Fibroblast of lung (primary cell): ENCODE measurements at regions not wholly inside any gene's neighbourhood (a gene's known extent, or its start where the extent isn't known, plus 50 kb on each side); places are given as distances from the start of the nearest gene placed in this dataset.
A peak's percentile ranks its signal among the peaks of the same experiment; 100 is the strongest.

Experiments used
- DNase-seq, 2 donors: peaks; one replicate each; pipeline versions ENCODE4 v3.0.0 to v3.0.0-alpha.2; 2010; ENCODE audit warnings: low read depth in 2 of 2
- H2AFZ ChIP-seq: 2 replicates; pipeline ENCODE4 v1.5.1; 2012; ENCODE audit warnings: low read length, control low read depth, inconsistent platforms
- H3K27ac ChIP-seq: 2 replicates; pipeline ENCODE4 v1.5.1; 2011; ENCODE audit warnings: low read length, control low read depth; ENCODE audit not compliant: insufficient read depth
- H3K27me3 ChIP-seq: 2 replicates; pipeline ENCODE4 v1.5.1; 2011; ENCODE audit warnings: mild to moderate bottlenecking, low read length; ENCODE audit not compliant: control insufficient read depth, insufficient read depth
- H3K36me3 ChIP-seq: 2 replicates; pipeline ENCODE4 v1.5.1; 2011; ENCODE audit warnings: low read length; ENCODE audit not compliant: control insufficient read depth, insufficient read depth
- H3K4me1 ChIP-seq: 2 replicates; pipeline ENCODE4 v1.5.1; 2011; ENCODE audit warnings: low read length; ENCODE audit not compliant: control insufficient read depth, insufficient read depth; ENCODE audit errors: extremely low read depth
- H3K4me2 ChIP-seq: 2 replicates; pipeline ENCODE4 v1.5.1; 2011; ENCODE audit warnings: low read length, control low read depth; ENCODE audit not compliant: insufficient read depth; ENCODE audit errors: extremely low read depth
- H3K4me3 ChIP-seq, 4 experiments: fragments of 200-600 bp in 1 of 4; sonication (generic) in 1 of 4; replicated peaks in 1 of 4; 2 replicates each; pipeline ENCODE4 v1.5.1; 2011 to 2016; ENCODE audit warnings: low read length in 4 of 4, low read depth in 3 of 4, mild to moderate bottlenecking in 3 of 4, control low read depth in 2 of 4, inconsistent platforms in 1 of 4, mixed read lengths in 1 of 4; ENCODE audit not compliant: insufficient read depth in 1 of 4; ENCODE audit errors: control extremely low read depth in 1 of 4
- H3K79me2 ChIP-seq: 2 replicates; pipeline ENCODE4 v1.5.1; 2012; ENCODE audit warnings: mild to moderate bottlenecking, low read length, inconsistent platforms; ENCODE audit not compliant: control insufficient read depth, insufficient read depth
- H3K9ac ChIP-seq: 2 replicates; pipeline ENCODE4 v1.5.1; 2011; ENCODE audit warnings: mild to moderate bottlenecking, low read length, control low read depth; ENCODE audit not compliant: insufficient read depth
- H3K9me3 ChIP-seq: 2 replicates; pipeline ENCODE4 v1.5.1; 2012; ENCODE audit warnings: low read depth, low read length; ENCODE audit not compliant: control insufficient read depth, insufficient read depth
- H4K20me1 ChIP-seq: 2 replicates; pipeline ENCODE4 v1.5.1; 2011; ENCODE audit warnings: low read length; ENCODE audit not compliant: control insufficient read depth, insufficient read depth; ENCODE audit errors: extremely low read depth
- EZH2 ChIP-seq: IDR thresholded peaks from 2 replicates; pipeline ENCODE4 v1.5.1; 2012; ENCODE audit warnings: low read length, control low read depth, mild to moderate bottlenecking; ENCODE audit errors: missing control alignments
- TF ChIP-seq, protein P1 (sequence below), 2 donors: IDR thresholded peaks in 1 of 2; conservative IDR thresholded peaks in 1 of 2; 1 replicate in 1 of 2; 2 replicates in 1 of 2; pipeline ENCODE4 v1.5.1; 2011 to 2012; ENCODE audit warnings: low read length in 2 of 2, control low read depth in 1 of 2, inconsistent platforms in 1 of 2, low read depth in 1 of 2, mild to moderate bottlenecking in 1 of 2

DNA sequence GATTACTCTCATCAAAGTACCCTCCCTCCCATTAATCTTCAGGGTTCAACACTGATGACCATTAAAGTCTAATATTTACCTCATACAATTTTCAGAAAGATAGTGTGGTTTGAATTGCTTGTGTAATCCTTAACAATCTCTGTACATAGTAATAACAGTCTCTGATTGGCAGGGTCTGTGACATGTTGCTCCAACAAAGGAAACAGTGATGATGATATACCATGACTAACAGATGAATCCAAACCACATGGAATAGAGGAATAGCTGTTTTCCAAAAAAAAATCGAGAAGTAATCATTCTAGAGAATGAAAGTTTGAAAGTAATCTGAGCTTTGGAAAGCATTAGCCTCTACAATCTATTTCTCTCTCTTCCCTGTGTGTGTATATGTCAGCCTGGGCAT lies 610.1 kb upstream of the NEGR1 start:
- Histone ChIP-seq H3K27ac (no peak overlapping the region), H3K9me3 (no peaks in the 10 kb centered on the region), H3K9ac (no peak overlapping the region), H4K20me1 (no peaks in the 10 kb centered on the region), H2AFZ (no peak overlapping the region), H3K4me2 (no peak overlapping the region), H3K36me3 (no peaks in the 10 kb centered on the region), H3K79me2 (no peaks in the 10 kb centered on the region), H3K4me1 (no peaks in the 10 kb centered on the region), H3K4me3 (no peak overlapping the region), H3K27me3 (no peaks in the 10 kb centered on the region)
- TF ChIP-seq EZH2 = no peak
- TF ChIP-seq, protein P1, sequence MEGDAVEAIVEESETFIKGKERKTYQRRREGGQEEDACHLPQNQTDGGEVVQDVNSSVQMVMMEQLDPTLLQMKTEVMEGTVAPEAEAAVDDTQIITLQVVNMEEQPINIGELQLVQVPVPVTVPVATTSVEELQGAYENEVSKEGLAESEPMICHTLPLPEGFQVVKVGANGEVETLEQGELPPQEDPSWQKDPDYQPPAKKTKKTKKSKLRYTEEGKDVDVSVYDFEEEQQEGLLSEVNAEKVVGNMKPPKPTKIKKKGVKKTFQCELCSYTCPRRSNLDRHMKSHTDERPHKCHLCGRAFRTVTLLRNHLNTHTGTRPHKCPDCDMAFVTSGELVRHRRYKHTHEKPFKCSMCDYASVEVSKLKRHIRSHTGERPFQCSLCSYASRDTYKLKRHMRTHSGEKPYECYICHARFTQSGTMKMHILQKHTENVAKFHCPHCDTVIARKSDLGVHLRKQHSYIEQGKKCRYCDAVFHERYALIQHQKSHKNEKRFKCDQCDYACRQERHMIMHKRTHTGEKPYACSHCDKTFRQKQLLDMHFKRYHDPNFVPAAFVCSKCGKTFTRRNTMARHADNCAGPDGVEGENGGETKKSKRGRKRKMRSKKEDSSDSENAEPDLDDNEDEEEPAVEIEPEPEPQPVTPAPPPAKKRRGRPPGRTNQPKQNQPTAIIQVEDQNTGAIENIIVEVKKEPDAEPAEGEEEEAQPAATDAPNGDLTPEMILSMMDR (conservative IDR thresholded peaks at IDR 0.05 in 1 of 2, IDR thresholded peaks at IDR 0.05 in 1 of 2; ENCODE audit: low read depth in 1 of 2, low read length in 2 of 2) = no peak
- DNase-seq = peak; percentile 33 to 64

DNA sequence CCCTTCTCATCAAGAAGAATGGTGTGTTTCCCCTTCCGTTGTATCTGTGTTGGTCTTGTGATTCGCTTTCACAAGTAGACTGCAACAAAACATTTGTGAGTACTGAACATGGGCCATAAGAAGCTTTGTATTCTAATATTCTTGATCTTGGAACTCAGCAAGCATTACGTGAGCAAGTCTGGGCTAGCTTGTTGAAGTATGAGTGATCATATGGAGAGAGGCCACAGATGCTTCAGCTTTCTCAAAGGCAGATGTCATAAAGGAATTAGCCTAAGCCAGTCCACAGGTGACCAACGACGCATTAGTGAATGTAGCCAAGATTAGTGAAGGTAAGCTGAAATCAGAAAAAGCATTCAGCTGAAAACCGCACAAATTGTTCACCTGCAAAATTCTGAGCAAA lies 609.6 kb upstream of the NEGR1 start:
- no peaks in the 10 kb centered on the region for H3K79me2 ChIP-seq
- peak; percentile 1 to 18 for DNase-seq
- no peak overlapping the region for H3K4me2 ChIP-seq
- no peak for TF ChIP-seq EZH2
- TF ChIP-seq, protein P1 (conservative IDR thresholded peaks at IDR 0.05 in 1 of 2, IDR thresholded peaks at IDR 0.05 in 1 of 2; ENCODE audit: low read depth in 1 of 2, low read length in 2 of 2) = no peak
- H3K9ac ChIP-seq = no peak overlapping the region
- no peak overlapping the region for H2AFZ ChIP-seq
- no peaks in the 10 kb centered on the region for H3K27me3 ChIP-seq
- H3K9me3 ChIP-seq = no peaks in the 10 kb centered on the region
- H4K20me1 ChIP-seq = no peaks in the 10 kb centered on the region
- no peaks in the 10 kb centered on the region for H3K4me1 ChIP-seq
- no peak overlapping the region for H3K4me3 ChIP-seq
- no peaks in the 10 kb centered on the region for H3K36me3 ChIP-seq
- no peak overlapping the region for H3K27ac ChIP-seq

DNA sequence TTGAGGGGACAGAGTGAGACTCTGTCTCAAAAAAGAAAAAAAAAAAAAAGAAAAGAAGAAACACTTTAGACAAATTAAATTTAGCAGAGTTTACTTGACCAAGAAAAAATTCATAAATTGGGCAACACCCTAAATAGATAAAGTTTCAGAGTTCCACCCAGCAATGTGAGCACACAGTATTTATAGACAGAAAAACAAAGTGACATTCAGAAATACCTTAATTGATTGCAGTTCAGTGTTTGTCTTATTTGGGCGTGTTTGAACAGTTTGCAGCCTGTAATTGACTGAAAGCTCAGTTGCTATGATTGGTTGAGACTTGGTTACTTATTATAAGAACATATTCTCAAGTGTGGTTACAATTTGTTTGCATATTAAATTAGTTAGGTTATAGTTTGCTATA lies 603.5 kb upstream of the NEGR1 start:
- TF ChIP-seq, protein P1 (conservative IDR thresholded peaks at IDR 0.05 in 1 of 2, IDR thresholded peaks at IDR 0.05 in 1 of 2; ENCODE audit: low read depth in 1 of 2, low read length in 2 of 2) = no peak
- no peak for TF ChIP-seq EZH2
- H3K9me3 ChIP-seq = no peaks in the 10 kb centered on the region

More for the DNA sequence above, 603.5 kb upstream of the NEGR1 start:
- no peak for DNase-seq
- Histone ChIP-seq H3K4me1 (no peaks in the 10 kb centered on the region), H3K9ac (no peak overlapping the region), H4K20me1 (no peaks in the 10 kb centered on the region), H3K27me3 (no peaks in the 10 kb centered on the region), H3K79me2 (no peaks in the 10 kb centered on the region), H3K4me3 (no peak overlapping the region), H3K27ac (no peak overlapping the region), H3K4me2 (no peak overlapping the region), H2AFZ (no peak overlapping the region), H3K36me3 (no peaks in the 10 kb centered on the region)
